Fibroblast of villous mesenchyme (primary cell): ENCODE measurements at regions not wholly inside any gene's neighbourhood (a gene's known extent, or its start where the extent isn't known, plus 50 kb on each side); places are given as distances from the start of the nearest gene placed in this dataset.
A peak's percentile ranks its signal among the peaks of the same experiment; 100 is the strongest.

Source experiments
- DNase-seq: peaks from one replicate; pipeline ENCODE4 v3.0.0-alpha.2; 2010; ENCODE audit warnings: low read depth
- H3K4me3 ChIP-seq: 2 replicates; pipeline ENCODE4 v1.5.1; 2011; ENCODE audit warnings: low read depth, mild to moderate bottlenecking, low read length
- TF ChIP-seq, protein P1 (sequence below): IDR thresholded peaks from 2 replicates; pipeline ENCODE4 v1.5.1; 2012; ENCODE audit warnings: low read depth, mild to moderate bottlenecking, low read length; ENCODE audit not compliant: insufficient read depth

DNA sequence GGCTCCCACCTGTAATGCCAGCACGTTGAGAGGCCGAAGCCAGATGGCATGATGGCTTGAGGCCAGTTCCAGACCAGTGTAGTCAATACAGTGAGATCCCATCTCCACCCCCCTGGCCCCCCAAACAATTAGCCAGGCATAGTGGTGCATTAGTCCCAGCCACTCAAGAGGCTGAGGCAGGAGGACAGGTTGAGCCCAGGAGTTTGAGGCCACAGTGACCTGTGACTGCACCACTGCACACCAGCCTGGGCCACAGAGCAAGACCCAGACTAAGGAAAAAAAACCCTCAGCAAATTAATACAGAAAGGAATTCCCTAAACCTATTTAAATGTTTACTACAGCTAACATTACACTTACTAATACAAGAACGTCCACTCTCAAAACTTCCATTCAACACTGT lies 424.6 kb downstream of the SHQ1 start:
- DNase-seq: no peak
- H3K4me3 ChIP-seq: no peak overlapping the region
- TF ChIP-seq, protein P1, sequence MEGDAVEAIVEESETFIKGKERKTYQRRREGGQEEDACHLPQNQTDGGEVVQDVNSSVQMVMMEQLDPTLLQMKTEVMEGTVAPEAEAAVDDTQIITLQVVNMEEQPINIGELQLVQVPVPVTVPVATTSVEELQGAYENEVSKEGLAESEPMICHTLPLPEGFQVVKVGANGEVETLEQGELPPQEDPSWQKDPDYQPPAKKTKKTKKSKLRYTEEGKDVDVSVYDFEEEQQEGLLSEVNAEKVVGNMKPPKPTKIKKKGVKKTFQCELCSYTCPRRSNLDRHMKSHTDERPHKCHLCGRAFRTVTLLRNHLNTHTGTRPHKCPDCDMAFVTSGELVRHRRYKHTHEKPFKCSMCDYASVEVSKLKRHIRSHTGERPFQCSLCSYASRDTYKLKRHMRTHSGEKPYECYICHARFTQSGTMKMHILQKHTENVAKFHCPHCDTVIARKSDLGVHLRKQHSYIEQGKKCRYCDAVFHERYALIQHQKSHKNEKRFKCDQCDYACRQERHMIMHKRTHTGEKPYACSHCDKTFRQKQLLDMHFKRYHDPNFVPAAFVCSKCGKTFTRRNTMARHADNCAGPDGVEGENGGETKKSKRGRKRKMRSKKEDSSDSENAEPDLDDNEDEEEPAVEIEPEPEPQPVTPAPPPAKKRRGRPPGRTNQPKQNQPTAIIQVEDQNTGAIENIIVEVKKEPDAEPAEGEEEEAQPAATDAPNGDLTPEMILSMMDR: no peak

DNA sequence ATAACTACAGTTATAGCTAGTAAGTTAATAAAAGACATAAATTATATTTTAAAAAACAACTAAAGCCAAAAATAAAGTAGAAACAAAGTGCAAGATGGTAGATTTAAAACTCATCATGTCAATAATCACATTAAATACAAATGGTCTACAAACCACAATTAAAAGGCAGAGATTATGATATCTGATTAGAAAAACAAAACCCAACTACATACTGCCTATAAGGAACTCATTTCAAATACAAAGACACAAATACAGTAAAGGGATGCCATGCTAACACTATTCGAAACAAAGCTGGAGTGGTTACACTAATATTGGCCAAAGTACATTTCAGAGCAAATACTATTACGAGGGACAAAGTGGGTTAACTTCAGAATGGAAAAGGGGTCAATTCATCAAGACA lies 426.5 kb downstream of the SHQ1 start:
- no peak for DNase-seq
- H3K4me3 ChIP-seq: no peak overlapping the region
- TF ChIP-seq, protein P1: no peak

- no peak for DNase-seq
- TF ChIP-seq, protein P1: no peak
- H3K4me3 ChIP-seq: no peak overlapping the region
These were observed 427.1 kb downstream of the SHQ1 start for GRCh38 chr3:72421126-72421525.

DNA sequence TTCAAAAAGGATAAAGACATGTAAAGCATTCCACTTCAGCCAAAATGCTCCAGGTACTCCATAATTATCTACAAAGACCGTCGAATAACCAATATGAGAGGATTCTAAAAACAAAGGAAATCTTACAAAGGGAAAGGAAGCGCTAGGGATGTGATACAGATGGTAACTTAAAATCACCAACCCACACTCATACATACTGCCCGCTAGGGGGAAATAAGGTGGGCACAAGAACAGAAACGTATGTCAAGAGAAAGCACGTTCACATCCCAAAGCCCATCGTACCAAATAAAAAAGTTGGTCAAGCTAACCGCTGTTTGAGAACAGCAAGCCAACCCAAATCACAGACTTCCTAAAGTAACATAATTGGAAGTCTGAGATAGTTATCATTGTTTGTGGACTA lies 429.4 kb downstream of the SHQ1 start:
- TF ChIP-seq, protein P1: no peak
- no peak for DNase-seq
- no peak overlapping the region for H3K4me3 ChIP-seq

- TF ChIP-seq, protein P1: no peak
- DNase-seq: no peak
- no peak overlapping the region for H3K4me3 ChIP-seq
These were observed 430.0 kb downstream of the SHQ1 start for GRCh38 chr3:72418244-72418643.

DNA sequence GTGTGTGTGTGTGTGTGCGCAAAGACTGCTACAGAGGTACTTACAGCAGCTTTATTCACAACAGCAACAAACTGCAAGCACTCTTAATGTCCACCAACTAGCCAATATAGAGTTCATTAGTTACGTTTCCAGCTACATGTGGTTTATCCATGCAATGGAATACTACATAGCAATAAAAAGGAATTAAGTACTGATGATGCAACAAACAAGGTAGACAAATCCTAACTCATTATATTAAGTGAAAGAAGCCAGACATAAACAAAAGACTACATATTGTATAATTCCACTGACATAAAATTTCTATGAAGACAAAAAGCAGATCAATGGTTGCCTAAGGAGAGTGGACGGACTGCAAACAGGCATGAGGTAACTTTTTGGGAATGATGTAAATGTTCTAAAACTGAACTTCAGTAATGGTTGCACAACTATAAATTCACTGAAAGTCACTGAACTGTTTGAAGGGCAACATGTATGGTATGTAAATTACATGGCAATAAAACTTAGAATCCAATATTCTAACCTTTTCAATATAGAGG lies 433.7 kb downstream of the SHQ1 start:
- TF ChIP-seq, protein P1: no peak
- DNase-seq: peak; percentile 78

GRCh38 chr3:72413228-72413627 lies 435.0 kb downstream of the SHQ1 start:
- TF ChIP-seq, protein P1: no peak
- no peak overlapping the region for H3K4me3 ChIP-seq
- no peak for DNase-seq

More for the DNA sequence above, 433.7 kb downstream of the SHQ1 start:
- no peak overlapping the region for H3K4me3 ChIP-seq
